Ovary (tissue), 7 donors: ENCODE measurements at regions not wholly inside any gene's neighbourhood (a gene's known extent, or its start where the extent isn't known, plus 50 kb on each side); places are given as distances from the start of the nearest gene placed in this dataset.

Source experiments
- DNase-seq, 5 donors: peaks; one replicate each; pipeline ENCODE4 v3.0.0-alpha.2; 2019 to 2020
- H3K27ac ChIP-seq, 2 donors: fragments of 200-600 bp; one replicate each; pipeline versions ENCODE4 v1.5.1 to v1.8.0; 2019 to 2022
- H3K27me3 ChIP-seq: fragments of 200-600 bp; one replicate; pipeline ENCODE4 v1.8.0; 2022
- H3K36me3 ChIP-seq: fragments of 200-600 bp; sonication (generic); one replicate; pipeline ENCODE4 v1.5.1; 2019
- H3K4me1 ChIP-seq: one replicate; pipeline ENCODE4 v1.8.1; 2013; ENCODE audit warnings: mild to moderate bottlenecking, moderate library complexity; ENCODE audit not compliant: insufficient read depth
- H3K4me3 ChIP-seq: fragments of 200-600 bp; sonication (generic); one replicate; pipeline ENCODE4 v1.5.1; 2017
- H3K9me3 ChIP-seq, 2 donors: fragments of 200-600 bp in 1 of 2; sonication (generic) in 1 of 2; one replicate each; pipeline versions ENCODE4 v1.5.1 to v1.8.1; 2013 to 2019; ENCODE audit warnings: mild to moderate bottlenecking in 1 of 2, moderate library complexity in 1 of 2
- CTCF ChIP-seq, 3 donors: fragments of 450-650 bp in 2 of 3; fragments of 200-600 bp in 1 of 3; IDR thresholded peaks; one replicate each; pipeline versions ENCODE4 v1.5.1 to v1.8.0; 2016 to 2022; ENCODE audit warnings: antibody characterized with exemption in 3 of 3, mild to moderate bottlenecking in 1 of 3
- EP300 ChIP-seq: sonication (generic); formaldehyde crosslinking; IDR thresholded peaks from one replicate; pipeline ENCODE4 v1.6.1; 2017; ENCODE audit warnings: antibody characterized with exemption
- POLR2A ChIP-seq: fragments of 450-650 bp; IDR thresholded peaks from one replicate; pipeline ENCODE4 v1.6.1; 2017; ENCODE audit warnings: antibody characterized with exemption, mild to moderate bottlenecking, moderate library complexity
- whole genome bisulfite sequencing, 3 donors: extraction: QIAGEN DNeasy Blood & Tissue Kit in 1 of 3; methylation state at CpG; one replicate each; pipeline versions ENCODE4 v1.1.5 to v1.1.7; 2013 to 2017; 5-methylcytosine and 5-hydroxymethylcytosine counted together
- intact Hi-C, 4 donors: fragments of 100-400 bp; cut with DNase I; formaldehyde crosslinking; loops; one replicate each; pipeline versions ENCODE4 v1.11.0 to v1.15.1; 2022 to 2023
- donor health status: DM: no; HTN: no; CAD: no; lungs with moderate emphysema.
- donor health status: DM: no; HTN: no; CAD: no.
- donor health status: Bipolar disorder and iron deficiency.
- donor health status: DM: no; HTN: no; CAD: no.
- donor health status: DM: yes; HTN: yes; CAD: no.

- no peak overlapping the region for H3K4me3 ChIP-seq
- TF ChIP-seq POLR2A, result no peak
- TF ChIP-seq CTCF (IDR thresholded peaks at IDR 0.05), result no peak
- TF ChIP-seq EP300, result no peak
- H3K36me3 ChIP-seq, result no peaks in the 10 kb centered on the region
- H3K4me1 ChIP-seq, result no peaks in the 10 kb centered on the region
- no peaks in the 10 kb centered on the region for H3K27me3 ChIP-seq
- no peak for DNase-seq
- H3K27ac ChIP-seq, result no peak overlapping the region
- intact Hi-C loops, result no loop called here
- 77 to 90% (median 86%) methylated on average over 6 of the region's 6 CpGs for WGBS, 3 donors
- H3K9me3 ChIP-seq, result no peaks in the 10 kb centered on the region
These were observed 74.7 kb upstream of the CDH11 start for GRCh38 chr16:65196420-65197075.

- intact Hi-C loops, result no loop called here
- DNase-seq, result no peak
- H3K4me1 ChIP-seq, result no peaks in the 10 kb centered on the region
- 75 to 91% (median 79%) methylated on average over 2 of the region's 2 CpGs for WGBS, 3 donors
- H3K27ac ChIP-seq, result no peak overlapping the region
- H3K36me3 ChIP-seq, result no peaks in the 10 kb centered on the region
- no peak overlapping the region for H3K4me3 ChIP-seq
- H3K9me3 ChIP-seq, result no peaks in the 10 kb centered on the region
- no peaks in the 10 kb centered on the region for H3K27me3 ChIP-seq
- TF ChIP-seq EP300 (no peak), POLR2A (no peak), CTCF (IDR thresholded peaks at IDR 0.05) (no peak)
These were observed 74.1 kb upstream of the CDH11 start for GRCh38 chr16:65195998-65196397.

GRCh38 chr16:65185241-65185778 lies 63.4 kb upstream of the CDH11 start:
- intact Hi-C loops, result no loop called here
- Histone ChIP-seq H3K27ac (no peak overlapping the region), H3K27me3 (no peaks in the 10 kb centered on the region), H3K9me3 (no peaks in the 10 kb centered on the region), H3K4me3 (no peak overlapping the region), H3K36me3 (no peaks in the 10 kb centered on the region), H3K4me1 (peaks cover 10% of the 10 kb centered on the region)
- 46 to 72% (median 53%) methylated on average over 3 of the region's 3 CpGs for WGBS, 3 donors
- DNase-seq, result no peak
- TF ChIP-seq EP300, result no peak
- no peak for TF ChIP-seq CTCF (IDR thresholded peaks at IDR 0.05)
- no peak for TF ChIP-seq POLR2A

GRCh38 chr16:65181071-65181561 lies 59.3 kb upstream of the CDH11 start:
- WGBS, 3 donors, result 6 to 11% (median 7%) methylated on average over 4 of the region's 4 CpGs
- Histone ChIP-seq H3K36me3 (no peaks in the 10 kb centered on the region), H3K27me3 (no peaks in the 10 kb centered on the region), H3K27ac (peak overlapping the region in 1 of 2 donors; percentile 56), H3K4me1 (peaks cover 16% of the 10 kb centered on the region), H3K9me3 (no peaks in the 10 kb centered on the region), H3K4me3 (no peak overlapping the region)
- intact Hi-C loops, result no loop called here
- peak in 2 of 5 donors; percentile 16 to 30 for DNase-seq
- TF ChIP-seq EP300 (no peak), CTCF (IDR thresholded peaks at IDR 0.05) (peak in 2 of 3 donors; percentile 13 to 26)
